ENCODE measurements at regions not wholly inside any gene's neighbourhood (a gene's known extent, or its start where the extent isn't known, plus 50 kb on each side); places are given as distances from the start of the nearest gene placed in this dataset.

- TF ChIP-seq EP300 (IDR thresholded peaks at IDR 0.05) (no peak), CTCF (IDR thresholded peaks at IDR 0.05) (no peak), POLR2A (IDR thresholded peaks at IDR 0.05) (no peak)
These were observed 388.4 kb upstream of the FZD8 start for GRCh38 chr10:36030516-36030915.

GRCh38 chr10:36026656-36027390 is 384.7 kb upstream of the FZD8 start:
- H3K36me3 ChIP-seq: no peaks in the 10 kb centered on the region
- no peaks in the 10 kb centered on the region for H3K9me3 ChIP-seq
- no peak for DNase-seq (ENCODE audit: low spot score in 2 of 2)
- H3K4me3 ChIP-seq: no peak overlapping the region
- H3K27ac ChIP-seq: no peak overlapping the region
- TF ChIP-seq CTCF (IDR thresholded peaks at IDR 0.05): no peak
- no peak for TF ChIP-seq EP300 (IDR thresholded peaks at IDR 0.05)
- TF ChIP-seq POLR2A (IDR thresholded peaks at IDR 0.05): no peak
- no peaks in the 10 kb centered on the region for H3K4me1 ChIP-seq
- H3K27me3 ChIP-seq: no peaks in the 10 kb centered on the region
- WGBS, 2 donors: 55 to 71% methylated on average over 6 of the region's 6 CpGs

More at GRCh38 chr10:36030516-36030915, 388.4 kb upstream of the FZD8 start:
- H3K4me3 ChIP-seq: no peak overlapping the region
- H3K27me3 ChIP-seq: no peaks in the 10 kb centered on the region
- no peaks in the 10 kb centered on the region for H3K36me3 ChIP-seq
- no peaks in the 10 kb centered on the region for H3K9me3 ChIP-seq
- no peaks in the 10 kb centered on the region for H3K4me1 ChIP-seq
- DNase-seq (ENCODE audit: low spot score in 2 of 2): no peak
- no peak overlapping the region for H3K27ac ChIP-seq
- WGBS, 2 donors: 70% methylated on average over 3 of the region's 3 CpGs

GRCh38 chr10:36026081-36026480 is 384.0 kb upstream of the FZD8 start:
- no peaks in the 10 kb centered on the region for H3K27me3 ChIP-seq
- TF ChIP-seq CTCF (IDR thresholded peaks at IDR 0.05): no peak
- no peak for TF ChIP-seq EP300 (IDR thresholded peaks at IDR 0.05)
- no peak for TF ChIP-seq POLR2A (IDR thresholded peaks at IDR 0.05)
- no peak overlapping the region for H3K27ac ChIP-seq
- DNase-seq (ENCODE audit: low spot score in 2 of 2): no peak
- no peaks in the 10 kb centered on the region for H3K36me3 ChIP-seq
- no peaks in the 10 kb centered on the region for H3K4me1 ChIP-seq
- 87 to 89% methylated on average over 6 of the region's 6 CpGs for WGBS, 2 donors
- H3K9me3 ChIP-seq: no peaks in the 10 kb centered on the region
- no peak overlapping the region for H3K4me3 ChIP-seq

GRCh38 chr10:36023939-36024338 is 381.8 kb upstream of the FZD8 start:
- Histone ChIP-seq H3K9me3 (no peaks in the 10 kb centered on the region), H3K27me3 (no peaks in the 10 kb centered on the region), H3K27ac (no peak overlapping the region), H3K4me1 (no peaks in the 10 kb centered on the region), H3K4me3 (no peak overlapping the region), H3K36me3 (no peaks in the 10 kb centered on the region)
- no peak for DNase-seq (ENCODE audit: low spot score in 2 of 2)
- TF ChIP-seq POLR2A (IDR thresholded peaks at IDR 0.05): no peak
- TF ChIP-seq CTCF (IDR thresholded peaks at IDR 0.05): no peak
- no peak for TF ChIP-seq EP300 (IDR thresholded peaks at IDR 0.05)

GRCh38 chr10:36021096-36021495 is 379.0 kb upstream of the FZD8 start:
- no peaks in the 10 kb centered on the region for H3K4me1 ChIP-seq
- no peak for DNase-seq (ENCODE audit: low spot score in 2 of 2)
- TF ChIP-seq CTCF (IDR thresholded peaks at IDR 0.05) (no peak), EP300 (IDR thresholded peaks at IDR 0.05) (no peak), POLR2A (IDR thresholded peaks at IDR 0.05) (no peak)
- H3K4me3 ChIP-seq: no peak overlapping the region
- 0 to 8% methylated on average over 1 of the region's 1 CpG for WGBS, 2 donors
- H3K27ac ChIP-seq: no peak overlapping the region
- H3K9me3 ChIP-seq: no peaks in the 10 kb centered on the region
- no peaks in the 10 kb centered on the region for H3K36me3 ChIP-seq
- no peaks in the 10 kb centered on the region for H3K27me3 ChIP-seq
